Activated CD4-positive, alpha-beta memory T cell treated with anti-CD3 and anti-CD28 coated beads, Interleukin-2, amount 10 ng/mL, durations not matched to agents 7 days and 5 days (primary cell): ENCODE measurements at regions not wholly inside any gene's neighbourhood (a gene's known extent, or its start where the extent isn't known, plus 50 kb on each side); places are given as distances from the start of the nearest gene placed in this dataset.
"Not testable (repeated sequence)": the region's sequence is repeated elsewhere in the genome, so short reads cannot be mapped to it uniquely, and the experiment has no call there.

Experiments
- CTCF ChIA-PET: fragments of 350-600 bp; sonication (Branson Sonifier 250); formaldehyde crosslinking; loops from one replicate; lab custom pipeline; 2021; ENCODE audit warnings: antibody characterized with exemption, inconsistent platforms; lab: Charles Lee
- POLR2A ChIA-PET: fragments of 350-600 bp; sonication (Branson Sonifier 250); formaldehyde crosslinking; loops from one replicate; lab custom pipeline; 2021; ENCODE audit warnings: antibody characterized with exemption; lab: Charles Lee
- DNase-seq: peaks from one replicate; pipeline ENCODE4 v3.0.0-alpha.2; 2020
- H3K27ac Mint-ChIP-seq: one replicate; pipeline ENCODE4 v1.8.0; 2021; ENCODE audit warnings: mild to moderate bottlenecking, mixed read lengths
- H3K27me3 Mint-ChIP-seq: one replicate; pipeline ENCODE4 v1.8.0; 2021; ENCODE audit warnings: mixed read lengths
- H3K36me3 Mint-ChIP-seq: one replicate; pipeline ENCODE4 v1.8.0; 2021; ENCODE audit warnings: low read depth, mixed read lengths
- H3K4me1 Mint-ChIP-seq: one replicate; pipeline ENCODE4 v1.8.0; 2021; ENCODE audit warnings: mixed read lengths
- H3K4me3 Mint-ChIP-seq: one replicate; pipeline ENCODE4 v1.8.0; 2021; ENCODE audit warnings: mild to moderate bottlenecking, mixed read lengths
- H3K9me3 Mint-ChIP-seq: one replicate; pipeline ENCODE4 v1.8.0; 2021; ENCODE audit warnings: mixed read lengths

DNA sequence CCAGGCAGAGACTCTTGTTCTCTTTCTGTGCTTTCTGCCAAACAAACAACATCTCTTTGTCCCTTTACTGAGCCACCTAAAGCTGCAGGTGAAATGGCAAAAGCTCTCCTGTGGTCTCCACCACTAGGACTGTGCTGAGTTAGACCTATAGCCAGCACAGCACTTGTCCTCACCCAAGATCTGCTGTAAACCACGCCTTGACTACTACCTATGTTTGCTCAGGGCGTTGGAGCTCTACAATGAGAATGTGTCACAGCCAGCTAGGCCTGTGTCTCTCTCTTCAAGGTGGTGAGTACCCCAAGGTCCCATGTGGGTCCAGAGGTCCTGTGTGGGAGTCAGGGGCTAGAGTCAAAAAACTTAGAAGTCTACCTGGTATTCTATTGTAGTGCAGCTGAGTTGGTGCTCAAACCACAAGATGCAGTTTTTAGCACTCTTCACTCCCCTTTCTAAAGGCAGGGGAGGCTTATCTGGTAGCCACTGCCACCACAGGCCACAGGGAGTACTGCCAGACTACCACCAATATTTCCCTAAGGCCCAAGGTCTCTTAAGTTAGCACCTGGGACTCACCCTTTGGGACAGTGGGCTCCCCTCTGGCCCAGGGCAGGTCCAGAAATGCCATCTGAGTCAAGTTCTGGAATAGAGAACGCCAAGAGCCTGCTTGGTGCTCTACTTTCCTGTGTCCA, 96.8 kb upstream of the RPRM start:
- no peaks in the 10 kb centered on the region for H3K4me1 Mint-ChIP-seq
- ChIA-PET POLR2A (no interaction called here), CTCF (no interaction called here)
- DNase-seq = no peak
- H3K9me3 Mint-ChIP-seq = no peaks in the 10 kb centered on the region
- no peak overlapping the region for H3K27ac Mint-ChIP-seq
- no peaks in the 10 kb centered on the region for H3K36me3 Mint-ChIP-seq
- H3K4me3 Mint-ChIP-seq = no peak overlapping the region
- no peaks in the 10 kb centered on the region for H3K27me3 Mint-ChIP-seq

DNA sequence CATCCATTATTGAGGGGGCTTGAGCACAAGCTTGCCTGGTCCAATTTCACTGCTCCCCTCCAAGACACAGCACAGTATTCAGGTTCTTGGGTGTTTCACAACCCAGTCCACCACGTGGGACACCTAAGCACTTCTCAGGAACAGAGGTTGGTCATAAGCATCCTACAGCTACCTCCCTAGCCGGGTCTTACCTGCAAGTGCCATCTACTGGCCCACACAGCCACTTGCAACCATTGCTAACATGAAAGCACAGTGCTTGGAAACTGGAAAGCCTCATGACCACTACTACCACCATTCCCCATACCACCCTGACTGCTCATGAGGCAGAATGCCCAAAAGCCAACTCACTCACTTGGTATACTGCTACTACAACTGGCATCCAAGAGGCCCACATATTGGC, 105.7 kb upstream of the RPRM start:
- Mint-ChIP-seq H3K9me3 (peaks cover 2% of the 10 kb centered on the region), H3K4me1 (no peaks in the 10 kb centered on the region), H3K27ac (no peak overlapping the region), H3K4me3 (no peak overlapping the region), H3K36me3 (no peaks in the 10 kb centered on the region), H3K27me3 (no peaks in the 10 kb centered on the region)
- ChIA-PET CTCF (interaction anchor here (1.1 kb wide), 1 partner anchor 722 kb away, joined by 3 read pairs; no protein-coding TSS in a partner anchor), POLR2A (interaction anchor here (0.6 kb wide), 1 partner anchor 38 kb away, joined by 3 read pairs; no protein-coding TSS in a partner anchor)
- no peak for DNase-seq

DNA sequence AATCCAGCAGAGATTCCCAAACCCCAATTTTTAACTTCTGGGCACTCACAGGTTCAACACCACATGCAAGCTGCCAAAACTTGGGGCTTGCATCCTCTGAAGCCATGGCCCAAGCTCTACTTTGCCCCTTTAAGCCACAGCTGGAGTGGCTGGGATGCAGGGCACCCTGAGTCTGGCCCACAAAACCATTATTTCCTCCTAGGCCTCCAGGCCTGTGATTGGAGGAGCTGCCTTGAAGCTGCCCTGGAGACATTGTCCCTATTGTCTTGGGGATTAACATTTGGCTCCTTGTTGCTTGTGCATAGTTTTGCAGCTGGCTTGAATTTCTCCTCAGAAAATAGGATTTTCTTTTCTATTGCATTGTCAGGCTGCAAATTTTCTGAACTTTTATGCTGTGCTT, 109.8 kb upstream of the RPRM start:
- Mint-ChIP-seq H3K27me3 (no peaks in the 10 kb centered on the region), H3K4me3 (no peak overlapping the region), H3K36me3 (no peaks in the 10 kb centered on the region), H3K27ac (no peak overlapping the region), H3K4me1 (no peaks in the 10 kb centered on the region), H3K9me3 (peaks cover 2% of the 10 kb centered on the region)
- ChIA-PET POLR2A (no interaction called here), CTCF (no interaction called here)
- no peak for DNase-seq

- Mint-ChIP-seq H3K36me3 (no peaks in the 10 kb centered on the region), H3K4me1 (no peaks in the 10 kb centered on the region), H3K9me3 (peaks cover 2% of the 10 kb centered on the region), H3K27ac (no peak overlapping the region), H3K4me3 (no peak overlapping the region), H3K27me3 (no peaks in the 10 kb centered on the region)
- DNase-seq = no peak
- ChIA-PET CTCF (no interaction called here), POLR2A (no interaction called here)
These were observed 111.0 kb upstream of the RPRM start for GRCh38 chr2:153589586-153589985.

- DNase-seq, H3K27me3 Mint-ChIP-seq, H3K36me3 Mint-ChIP-seq, H3K4me3 Mint-ChIP-seq, H3K4me1 Mint-ChIP-seq, H3K9me3 Mint-ChIP-seq, CTCF ChIA-PET, H3K27ac Mint-ChIP-seq, POLR2A ChIA-PET: not testable (repeated sequence)
These were observed 114.5 kb upstream of the RPRM start for GRCh38 chr2:153593086-153593485.

DNA sequence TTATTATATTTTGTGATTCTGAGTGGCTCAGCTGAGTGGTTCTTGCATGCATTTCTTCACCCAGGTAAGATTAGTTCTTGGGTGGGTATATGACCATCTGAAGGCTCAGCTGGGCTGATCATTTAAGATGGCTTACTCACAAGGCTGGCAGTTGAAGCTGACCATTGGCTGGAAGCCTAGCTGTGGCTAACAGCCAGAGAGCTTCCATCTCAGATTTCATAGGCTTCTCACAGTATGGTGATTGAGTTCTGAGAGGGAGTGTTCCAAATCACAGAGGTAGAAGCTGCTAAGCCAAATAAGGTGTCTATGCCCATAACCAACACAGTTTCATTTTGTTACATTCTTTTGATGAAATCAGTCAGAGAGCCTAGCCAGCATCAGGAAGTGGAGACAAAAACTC, 117.4 kb upstream of the RPRM start:
- POLR2A ChIA-PET = no interaction called here
- Mint-ChIP-seq H3K27me3 (no peaks in the 10 kb centered on the region), H3K4me3 (no peak overlapping the region), H3K4me1 (no peaks in the 10 kb centered on the region), H3K27ac (no peak overlapping the region), H3K9me3 (no peaks in the 10 kb centered on the region), H3K36me3 (no peaks in the 10 kb centered on the region)
- no peak for DNase-seq
- CTCF ChIA-PET = no interaction called here

GRCh38 chr2:153601812-153602211, 123.2 kb upstream of the RPRM start:
- Mint-ChIP-seq H3K9me3 (no peaks in the 10 kb centered on the region), H3K27me3 (no peaks in the 10 kb centered on the region), H3K36me3 (no peaks in the 10 kb centered on the region), H3K4me3 (no peak overlapping the region), H3K4me1 (no peaks in the 10 kb centered on the region), H3K27ac (no peak overlapping the region)
- ChIA-PET CTCF (no interaction called here), POLR2A (no interaction called here)
- no peak for DNase-seq

- DNase-seq = no peak
- no peaks in the 10 kb centered on the region for H3K36me3 Mint-ChIP-seq
- no peaks in the 10 kb centered on the region for H3K27me3 Mint-ChIP-seq
- ChIA-PET POLR2A (no interaction called here), CTCF (no interaction called here)
- H3K9me3 Mint-ChIP-seq = no peaks in the 10 kb centered on the region
- H3K4me1 Mint-ChIP-seq = no peaks in the 10 kb centered on the region
- no peak overlapping the region for H3K4me3 Mint-ChIP-seq
- H3K27ac Mint-ChIP-seq = no peak overlapping the region
These were observed 125.6 kb upstream of the RPRM start for GRCh38 chr2:153604133-153604532.

DNA sequence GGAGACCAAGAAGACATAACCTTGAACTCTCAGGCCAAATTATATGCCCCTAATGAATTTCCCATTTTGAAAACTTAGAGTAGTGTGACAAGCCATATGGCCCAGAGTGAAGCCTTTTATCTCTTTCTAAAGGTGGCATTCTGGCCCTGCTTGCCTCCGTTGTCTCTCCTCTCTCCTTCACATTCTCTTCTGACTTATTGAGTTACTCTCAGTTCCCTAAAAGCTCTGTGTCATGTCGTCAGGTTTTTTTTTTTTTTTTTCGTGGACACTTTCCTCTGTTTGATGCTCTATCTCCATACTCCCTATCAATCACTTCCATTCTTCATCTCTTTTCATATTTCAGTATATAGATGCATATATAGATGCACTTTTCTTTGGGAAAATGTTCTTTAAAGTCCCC, 128.1 kb upstream of the RPRM start:
- H3K4me3 Mint-ChIP-seq = no peak overlapping the region
- DNase-seq = no peak
- no peaks in the 10 kb centered on the region for H3K36me3 Mint-ChIP-seq
- H3K4me1 Mint-ChIP-seq = no peaks in the 10 kb centered on the region
- peaks cover 3% of the 10 kb centered on the region for H3K9me3 Mint-ChIP-seq
- ChIA-PET POLR2A (no interaction called here), CTCF (no interaction called here)
- H3K27me3 Mint-ChIP-seq = no peaks in the 10 kb centered on the region
- no peak overlapping the region for H3K27ac Mint-ChIP-seq

DNA sequence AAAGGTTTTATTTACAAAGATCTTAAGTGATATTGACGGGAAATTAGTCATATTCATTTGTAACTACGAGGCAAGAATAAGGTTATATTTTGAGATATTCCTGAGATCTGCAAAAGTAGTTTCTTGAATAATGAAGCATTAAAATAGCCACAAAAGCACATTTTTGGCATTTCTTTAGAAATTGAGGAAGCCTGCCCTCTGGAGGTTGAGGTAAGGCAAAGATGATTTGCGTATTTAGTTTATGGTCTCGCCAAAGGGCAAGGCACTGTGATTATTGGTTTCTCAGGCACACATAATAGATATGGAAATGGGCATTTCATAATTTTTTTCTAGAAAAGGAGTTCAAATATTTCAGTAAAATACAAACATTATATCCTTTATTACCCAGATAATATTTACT, 143.7 kb upstream of the RPRM start:
- POLR2A ChIA-PET = interaction anchor here (0.7 kb wide), 1 partner anchor 39 kb away, joined by 3 read pairs; no protein-coding TSS in a partner anchor

GRCh38 chr2:153623020-153623419, 144.5 kb upstream of the RPRM start:
- no peaks in the 10 kb centered on the region for H3K36me3 Mint-ChIP-seq
- H3K4me3 Mint-ChIP-seq = no peak overlapping the region
- CTCF ChIA-PET = no interaction called here
- no peak for DNase-seq
- POLR2A ChIA-PET = interaction anchor here (0.7 kb wide), 1 partner anchor 39 kb away, joined by 3 read pairs; no protein-coding TSS in a partner anchor
- no peaks in the 10 kb centered on the region for H3K27me3 Mint-ChIP-seq
- no peaks in the 10 kb centered on the region for H3K9me3 Mint-ChIP-seq
- H3K4me1 Mint-ChIP-seq = no peaks in the 10 kb centered on the region
- no peak overlapping the region for H3K27ac Mint-ChIP-seq

More for the DNA sequence above, 143.7 kb upstream of the RPRM start:
- no peak for DNase-seq
- Mint-ChIP-seq H3K27ac (no peak overlapping the region), H3K9me3 (no peaks in the 10 kb centered on the region), H3K4me1 (no peaks in the 10 kb centered on the region), H3K27me3 (no peaks in the 10 kb centered on the region), H3K36me3 (no peaks in the 10 kb centered on the region), H3K4me3 (no peak overlapping the region)
- CTCF ChIA-PET = no interaction called here

DNA sequence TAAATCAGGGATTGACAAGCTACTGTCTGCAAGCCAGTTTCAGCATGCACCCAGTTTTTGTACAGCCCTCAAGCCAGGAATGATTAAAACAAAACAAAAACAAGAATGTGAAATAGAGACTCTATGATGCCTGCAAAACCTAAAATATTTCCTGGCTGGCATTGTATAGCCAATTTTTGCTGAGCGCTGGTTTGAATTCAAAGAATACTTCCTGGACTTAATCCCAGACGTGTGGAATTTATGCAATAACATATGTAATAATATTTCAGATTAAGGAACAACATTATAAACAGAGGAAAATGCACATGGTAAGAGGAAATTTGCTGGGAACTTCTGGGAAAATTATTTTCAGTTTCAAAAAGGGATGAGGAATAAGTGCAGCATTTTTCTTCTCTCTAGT, 148.1 kb upstream of the RPRM start:
- no peak for DNase-seq
- ChIA-PET POLR2A (no interaction called here), CTCF (no interaction called here)
- no peaks in the 10 kb centered on the region for H3K27me3 Mint-ChIP-seq
- H3K27ac Mint-ChIP-seq = no peak overlapping the region
- H3K36me3 Mint-ChIP-seq = no peaks in the 10 kb centered on the region
- no peak overlapping the region for H3K4me3 Mint-ChIP-seq
- H3K4me1 Mint-ChIP-seq = no peaks in the 10 kb centered on the region
- peaks cover 4% of the 10 kb centered on the region for H3K9me3 Mint-ChIP-seq

- Mint-ChIP-seq H3K4me3 (no peak overlapping the region), H3K4me1 (no peaks in the 10 kb centered on the region), H3K36me3 (no peaks in the 10 kb centered on the region), H3K27me3 (no peaks in the 10 kb centered on the region), H3K27ac (no peak overlapping the region), H3K9me3 (peaks cover 4% of the 10 kb centered on the region)
- POLR2A ChIA-PET = no interaction called here
- CTCF ChIA-PET = no interaction called here
- no peak for DNase-seq
These were observed 156.9 kb upstream of the RPRM start for GRCh38 chr2:153635494-153635893.

GRCh38 chr2:153641046-153641445, 162.5 kb upstream of the RPRM start:
- no peaks in the 10 kb centered on the region for H3K27me3 Mint-ChIP-seq
- peaks cover 5% of the 10 kb centered on the region for H3K9me3 Mint-ChIP-seq
- no peaks in the 10 kb centered on the region for H3K4me1 Mint-ChIP-seq
- CTCF ChIA-PET = no interaction called here
- no peak overlapping the region for H3K27ac Mint-ChIP-seq
- POLR2A ChIA-PET = no interaction called here
- H3K36me3 Mint-ChIP-seq = no peaks in the 10 kb centered on the region
- no peak overlapping the region for H3K4me3 Mint-ChIP-seq
- no peak for DNase-seq
